ENCODE measurements at regions not wholly inside any gene's neighbourhood (a gene's known extent, or its start where the extent isn't known, plus 50 kb on each side); places are given as distances from the start of the nearest gene placed in this dataset.

DNA sequence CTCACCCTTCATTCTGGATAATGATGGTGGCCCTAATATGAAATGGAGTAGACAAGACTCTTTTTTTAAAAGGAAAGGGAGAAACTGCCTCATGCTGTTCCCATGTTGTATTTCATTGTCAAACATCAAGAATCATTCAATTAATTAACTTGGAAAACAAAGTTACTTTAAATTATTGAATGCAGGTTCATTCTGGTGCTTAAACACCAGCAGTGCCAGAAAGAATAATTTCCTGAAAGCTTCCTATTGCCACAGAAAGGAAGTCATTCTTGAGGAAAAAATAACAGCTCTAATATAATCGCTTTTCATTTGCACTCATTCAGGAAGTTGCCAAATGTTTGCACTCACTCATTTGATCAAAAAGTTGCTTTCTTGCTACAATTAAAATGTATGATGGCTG lies 497.1 kb upstream of the CDH11 start:
- TF ChIP-seq, protein P1, sequence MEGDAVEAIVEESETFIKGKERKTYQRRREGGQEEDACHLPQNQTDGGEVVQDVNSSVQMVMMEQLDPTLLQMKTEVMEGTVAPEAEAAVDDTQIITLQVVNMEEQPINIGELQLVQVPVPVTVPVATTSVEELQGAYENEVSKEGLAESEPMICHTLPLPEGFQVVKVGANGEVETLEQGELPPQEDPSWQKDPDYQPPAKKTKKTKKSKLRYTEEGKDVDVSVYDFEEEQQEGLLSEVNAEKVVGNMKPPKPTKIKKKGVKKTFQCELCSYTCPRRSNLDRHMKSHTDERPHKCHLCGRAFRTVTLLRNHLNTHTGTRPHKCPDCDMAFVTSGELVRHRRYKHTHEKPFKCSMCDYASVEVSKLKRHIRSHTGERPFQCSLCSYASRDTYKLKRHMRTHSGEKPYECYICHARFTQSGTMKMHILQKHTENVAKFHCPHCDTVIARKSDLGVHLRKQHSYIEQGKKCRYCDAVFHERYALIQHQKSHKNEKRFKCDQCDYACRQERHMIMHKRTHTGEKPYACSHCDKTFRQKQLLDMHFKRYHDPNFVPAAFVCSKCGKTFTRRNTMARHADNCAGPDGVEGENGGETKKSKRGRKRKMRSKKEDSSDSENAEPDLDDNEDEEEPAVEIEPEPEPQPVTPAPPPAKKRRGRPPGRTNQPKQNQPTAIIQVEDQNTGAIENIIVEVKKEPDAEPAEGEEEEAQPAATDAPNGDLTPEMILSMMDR (IDR thresholded peaks at IDR 0.05; ENCODE audit: low read depth, low read length, poor library complexity, severe bottlenecking), result no peak
- no peak for TF ChIP-seq EZH2phosphoT487 (IDR thresholded peaks at IDR 0.05; ENCODE audit: borderline replicate concordance, low read length)

Measured in DOHH2 (cell line).